ENCODE measurements at regions not wholly inside any gene's neighbourhood (a gene's known extent, or its start where the extent isn't known, plus 50 kb on each side); places are given as distances from the start of the nearest gene placed in this dataset.
A peak's percentile ranks its signal among the peaks of the same experiment; 100 is the strongest.

DNA sequence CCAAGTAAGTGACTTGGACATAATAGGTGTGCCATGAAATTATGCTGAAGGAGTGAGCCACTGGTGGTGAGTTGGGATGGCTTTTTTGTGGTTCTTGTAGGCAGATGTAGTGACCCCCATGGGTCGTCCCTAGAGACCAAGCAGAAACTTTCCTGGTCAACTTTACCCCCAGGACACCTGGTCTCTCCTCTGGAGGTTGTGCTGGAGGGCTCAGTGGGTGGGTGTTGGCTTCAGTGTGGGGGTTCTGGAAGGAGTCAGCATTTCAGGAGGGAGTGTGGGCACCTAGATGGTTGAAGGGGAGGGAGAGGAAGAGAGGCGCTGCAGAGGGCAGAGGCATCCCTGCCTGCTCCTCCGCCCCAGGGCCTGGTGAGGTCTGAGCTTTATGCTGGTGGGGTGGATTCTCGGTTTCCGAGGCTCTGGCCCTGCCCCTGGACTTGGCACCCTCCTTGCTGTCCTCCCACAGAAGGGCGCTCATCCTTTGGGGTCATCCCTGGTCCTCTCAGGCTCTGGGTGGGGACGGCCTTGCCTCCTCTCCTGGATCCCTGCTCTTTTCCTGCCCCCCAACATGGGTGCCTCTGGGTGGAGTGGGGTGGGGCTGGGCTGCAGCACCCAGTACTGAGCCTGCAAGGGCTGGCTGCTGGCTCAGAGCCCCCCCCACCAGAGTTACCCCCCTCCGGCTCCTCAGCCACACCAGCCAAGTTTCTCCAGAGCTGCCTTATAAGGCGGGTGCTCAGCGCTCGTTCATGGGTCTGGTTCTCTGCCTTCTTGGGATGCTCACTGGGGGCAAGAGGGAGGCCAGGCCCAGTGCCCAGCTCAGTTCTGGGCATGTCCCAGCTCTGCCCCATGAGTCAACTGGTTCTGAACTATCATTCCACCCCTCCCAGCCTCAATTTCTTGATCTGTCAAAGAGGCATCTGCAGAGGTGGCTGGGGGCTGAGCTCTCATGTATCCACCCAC is 266.8 kb downstream of the SEC14L1 start:
- Histone ChIP-seq H4K91ac (ENCODE audit: low read depth, low read length, poor library complexity) (no peak overlapping the region), H3K36me3 (replicated peaks in 1 of 2; ENCODE audit: control insufficient read depth in 2 of 2, insufficient read depth in 2 of 2, low read length in 2 of 2) (peaks cover 15 to 37% of the 10 kb centered on the region in 2 donors), H2BK120ac (ENCODE audit: low read depth, low read length) (no peak overlapping the region), H2AFZ (ENCODE audit: low read length) (no peak overlapping the region), H2BK15ac (ENCODE audit: low read length) (no peak overlapping the region), H2AK5ac (ENCODE audit: low read depth, low read length) (no peak overlapping the region), H3K23ac (ENCODE audit: low read depth, low read length, poor library complexity) (peak overlapping the region; percentile 18), H3K4me2 (ENCODE audit: insufficient read depth, low read length, poor library complexity, severe bottlenecking) (no peak overlapping the region), H3K9me3 (replicated peaks in 1 of 2; ENCODE audit: control insufficient read depth in 2 of 2, insufficient read depth in 1 of 2, low read depth in 1 of 2, low read length in 2 of 2) (peaks cover 0 to 3% of the 10 kb centered on the region in 2 donors), H3K18ac (ENCODE audit: low read length) (peak overlapping the region; percentile 85), H3K14ac (ENCODE audit: low read length) (peak overlapping the region; percentile 47), H3K4me3 (ENCODE audit: low read length in 2 of 2) (no peak overlapping the region), H2BK12ac (ENCODE audit: low read length) (no peak overlapping the region), H3K27ac (replicated peaks; ENCODE audit: low read length) (no peak overlapping the region), H2BK5ac (ENCODE audit: low read length) (peak overlapping the region; percentile 87), H4K8ac (ENCODE audit: low read depth, low read length) (no peak overlapping the region), H3K79me1 (ENCODE audit: low read depth, low read length) (peaks cover 32% of the 10 kb centered on the region), H3K9ac (ENCODE audit: low read depth, low read length, poor library complexity) (peak overlapping the region; percentile 13), H3K27me3 (ENCODE audit: control insufficient read depth in 3 of 3, insufficient read depth in 3 of 3, low read depth in 1 of 3, low read length in 3 of 3) (no peaks in the 10 kb centered on the region), H3K4me1 (ENCODE audit: control insufficient read depth in 2 of 2, insufficient read depth in 1 of 2, low read depth in 1 of 2, low read length in 2 of 2) (peaks cover 0 to 24% of the 10 kb centered on the region in 2 donors), H3K4ac (ENCODE audit: low read length) (no peak overlapping the region)
- DNase-seq (ENCODE audit: low spot score), result no peak
- WGBS, 2 donors (ENCODE audit: extremely low coverage in 2 of 2, insufficient read length in 2 of 2, insufficient replicate concordance in 1 of 2), result no CpG with 5 or more reads among the region's 11 CpGs

DNA sequence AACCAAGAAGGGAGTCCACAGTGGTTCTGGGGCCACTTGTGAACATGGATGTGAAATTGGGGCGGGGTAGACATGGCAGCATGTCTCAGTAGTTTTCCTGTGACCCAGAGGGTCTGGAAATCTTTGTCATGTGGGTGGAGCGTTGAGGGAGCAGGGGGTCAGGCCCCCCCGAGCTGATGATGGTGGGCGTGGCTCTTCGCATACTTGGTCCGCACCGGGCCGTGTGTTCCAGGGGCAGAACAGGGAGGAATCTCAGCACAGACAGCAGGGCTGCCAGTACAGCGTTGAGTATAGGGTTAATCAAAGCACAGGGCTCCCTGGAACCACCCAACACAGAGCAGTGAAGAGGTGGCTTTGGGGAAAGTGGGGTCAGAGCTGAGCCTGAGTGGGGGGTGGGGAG is 267.5 kb downstream of the SEC14L1 start:
- Histone ChIP-seq H2AK5ac (ENCODE audit: low read depth, low read length) (no peak overlapping the region), H3K14ac (ENCODE audit: low read length) (no peak overlapping the region), H4K91ac (ENCODE audit: low read depth, low read length, poor library complexity) (no peak overlapping the region), H3K9me3 (replicated peaks in 1 of 2; ENCODE audit: control insufficient read depth in 2 of 2, insufficient read depth in 1 of 2, low read depth in 1 of 2, low read length in 2 of 2) (peaks cover 0 to 5% of the 10 kb centered on the region in 2 donors), H3K79me1 (ENCODE audit: low read depth, low read length) (peaks cover 29% of the 10 kb centered on the region), H3K4me3 (ENCODE audit: low read length in 2 of 2) (no peak overlapping the region), H3K23ac (ENCODE audit: low read depth, low read length, poor library complexity) (no peak overlapping the region), H2AFZ (ENCODE audit: low read length) (no peak overlapping the region), H3K27me3 (ENCODE audit: control insufficient read depth in 3 of 3, insufficient read depth in 3 of 3, low read depth in 1 of 3, low read length in 3 of 3) (no peaks in the 10 kb centered on the region), H3K4ac (ENCODE audit: low read length) (no peak overlapping the region), H3K4me1 (ENCODE audit: control insufficient read depth in 2 of 2, insufficient read depth in 1 of 2, low read depth in 1 of 2, low read length in 2 of 2) (peaks cover 0 to 24% of the 10 kb centered on the region in 2 donors), H4K8ac (ENCODE audit: low read depth, low read length) (no peak overlapping the region), H3K18ac (ENCODE audit: low read length) (peak overlapping the region; percentile 53), H2BK15ac (ENCODE audit: low read length) (no peak overlapping the region), H3K27ac (replicated peaks; ENCODE audit: low read length) (no peak overlapping the region), H2BK5ac (ENCODE audit: low read length) (peak overlapping the region; percentile 87), H3K4me2 (ENCODE audit: insufficient read depth, low read length, poor library complexity, severe bottlenecking) (no peak overlapping the region), H2BK12ac (ENCODE audit: low read length) (no peak overlapping the region), H3K36me3 (replicated peaks in 1 of 2; ENCODE audit: control insufficient read depth in 2 of 2, insufficient read depth in 2 of 2, low read length in 2 of 2) (peaks cover 10 to 30% of the 10 kb centered on the region in 2 donors), H3K9ac (ENCODE audit: low read depth, low read length, poor library complexity) (no peak overlapping the region), H2BK120ac (ENCODE audit: low read depth, low read length) (no peak overlapping the region)
- WGBS, 2 donors (ENCODE audit: extremely low coverage in 2 of 2, insufficient read length in 2 of 2, insufficient replicate concordance in 1 of 2), result no CpG with 5 or more reads among the region's 9 CpGs
- DNase-seq (ENCODE audit: low spot score), result no peak

DNA sequence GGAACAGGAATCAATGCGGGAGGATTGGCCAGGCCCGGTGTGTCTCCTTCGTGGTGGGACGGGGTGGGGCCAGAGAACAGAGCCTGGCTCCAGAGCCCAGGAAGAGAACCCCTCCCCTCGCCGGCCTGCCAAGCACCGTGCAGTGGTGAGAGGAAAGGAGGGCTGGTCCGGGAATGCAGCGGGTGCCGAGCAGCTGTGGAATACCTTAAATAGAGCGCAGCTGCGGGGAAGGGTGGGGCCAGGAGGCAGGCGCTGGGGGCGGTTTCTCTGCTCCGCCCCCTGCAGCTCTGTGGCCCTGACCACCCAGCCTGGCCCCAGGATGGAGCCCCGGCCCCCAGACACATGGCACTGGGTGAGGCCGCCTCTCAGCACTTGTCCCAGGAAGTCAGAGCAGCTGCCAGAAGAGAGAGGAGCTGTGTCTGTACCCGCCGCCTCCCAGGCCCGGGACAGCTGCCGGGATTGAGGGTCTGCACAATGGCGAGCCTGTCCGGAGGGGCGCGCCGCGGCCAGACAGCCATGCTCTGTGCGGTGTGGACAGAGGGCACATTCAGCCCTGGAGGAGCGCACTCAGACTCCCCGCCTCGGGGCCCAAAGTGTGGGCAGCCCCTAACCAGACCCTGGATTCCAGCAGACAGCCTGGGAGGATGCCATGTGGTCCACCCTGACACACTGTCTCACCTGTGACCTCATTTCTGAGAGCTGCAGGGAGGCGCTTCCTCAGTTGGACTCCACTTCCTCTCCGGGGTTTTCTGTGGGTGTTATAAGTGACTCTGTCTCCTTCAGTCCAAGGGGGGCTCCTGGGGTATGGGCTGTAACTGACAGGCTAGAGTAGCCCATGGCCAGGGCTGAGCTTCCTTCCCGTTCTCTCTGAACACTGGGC is 268.8 kb downstream of the SEC14L1 start:
- H3K14ac ChIP-seq (ENCODE audit: low read length), result peak overlapping the region; percentile 82

More for the DNA sequence above, 268.8 kb downstream of the SEC14L1 start:
- DNase-seq (ENCODE audit: low spot score), result no peak
- Histone ChIP-seq H3K4me3 (ENCODE audit: low read length in 2 of 2) (no peak overlapping the region), H3K9me3 (replicated peaks in 1 of 2; ENCODE audit: control insufficient read depth in 2 of 2, insufficient read depth in 1 of 2, low read depth in 1 of 2, low read length in 2 of 2) (peaks cover 0 to 5% of the 10 kb centered on the region in 2 donors), H2AK5ac (ENCODE audit: low read depth, low read length) (peak overlapping the region; percentile 90), H3K79me1 (ENCODE audit: low read depth, low read length) (peaks cover 31% of the 10 kb centered on the region), H3K27me3 (ENCODE audit: control insufficient read depth in 3 of 3, insufficient read depth in 3 of 3, low read depth in 1 of 3, low read length in 3 of 3) (no peaks in the 10 kb centered on the region), H2BK5ac (ENCODE audit: low read length) (peak overlapping the region; percentile 75), H2BK15ac (ENCODE audit: low read length) (no peak overlapping the region), H3K9ac (ENCODE audit: low read depth, low read length, poor library complexity) (no peak overlapping the region), H3K4me2 (ENCODE audit: insufficient read depth, low read length, poor library complexity, severe bottlenecking) (no peak overlapping the region), H3K23ac (ENCODE audit: low read depth, low read length, poor library complexity) (peak overlapping the region; percentile 55), H4K8ac (ENCODE audit: low read depth, low read length) (no peak overlapping the region), H3K18ac (ENCODE audit: low read length) (peak overlapping the region; percentile 78), H3K36me3 (replicated peaks in 1 of 2; ENCODE audit: control insufficient read depth in 2 of 2, insufficient read depth in 2 of 2, low read length in 2 of 2) (peaks cover 9 to 21% of the 10 kb centered on the region in 2 donors), H4K91ac (ENCODE audit: low read depth, low read length, poor library complexity) (peak overlapping the region; percentile 92), H3K4me1 (ENCODE audit: control insufficient read depth in 2 of 2, insufficient read depth in 1 of 2, low read depth in 1 of 2, low read length in 2 of 2) (peaks cover 0 to 24% of the 10 kb centered on the region in 2 donors), H2BK12ac (ENCODE audit: low read length) (no peak overlapping the region), H3K27ac (replicated peaks; ENCODE audit: low read length) (peak overlapping the region; percentile 22), H3K4ac (ENCODE audit: low read length) (peak overlapping the region; percentile 37), H2BK120ac (ENCODE audit: low read depth, low read length) (no peak overlapping the region), H2AFZ (ENCODE audit: low read length) (no peak overlapping the region)
- no CpG with 5 or more reads among the region's 34 CpGs for WGBS, 2 donors (ENCODE audit: extremely low coverage in 2 of 2, insufficient read length in 2 of 2, insufficient replicate concordance in 1 of 2)
